H1 (cell line): ENCODE measurements at regions not wholly inside any gene's neighbourhood (a gene's known extent, or its start where the extent isn't known, plus 50 kb on each side); places are given as distances from the start of the nearest gene placed in this dataset.

Source experiments
- CTCF ChIA-PET: fragments of 300-600 bp; sonication (Branson Sonifier 250); formaldehyde crosslinking; loops from one replicate; lab custom pipeline; 2021; ENCODE audit not compliant: partially characterized antibody; lab: Charles Lee
- POLR2A ChIA-PET: fragments of 300-600 bp; sonication (Branson Sonifier 250); formaldehyde crosslinking; loops from one replicate; lab custom pipeline; 2021; ENCODE audit warnings: inconsistent platforms; ENCODE audit not compliant: partially characterized antibody; lab: Charles Lee
- DNase-seq, 2 experiments: peaks; one replicate each; pipeline versions ENCODE4 v3.0.0 to v3.0.0-alpha.2; 2010 to 2022; ENCODE audit warnings: low spot score in 2 of 2, low read depth in 1 of 2, mixed read lengths in 1 of 2
- FAIRE-seq: peaks from 2 replicates; lab custom pipeline; 2011; peaks lifted over from hg19 to GRCh38; lab: Jason Lieb, UNC
- H2AFZ ChIP-seq: 2 replicates; pipeline ENCODE4 v1.8.1; 2012; ENCODE audit warnings: low read length, inconsistent platforms
- H2AK5ac ChIP-seq: 2 replicates; pipeline ENCODE4 v1.6.1; 2013; ENCODE audit warnings: low read depth, low read length
- H2BK120ac ChIP-seq: replicated peaks from 2 replicates; pipeline ENCODE3; 2013; ENCODE audit warnings: low read depth, low read length, inconsistent platforms
- H2BK12ac ChIP-seq: 2 replicates; pipeline ENCODE4 v1.6.1; 2013; ENCODE audit warnings: low read depth, low read length
- H2BK15ac ChIP-seq: 2 replicates; pipeline ENCODE4 v1.6.1; 2013; ENCODE audit warnings: low read length
- H2BK20ac ChIP-seq: 2 replicates; pipeline ENCODE4 v1.6.1; 2013; ENCODE audit warnings: low read length
- H2BK5ac ChIP-seq: 2 replicates; pipeline ENCODE4 v1.6.1; 2013; ENCODE audit warnings: low read depth, low read length
- H3K14ac ChIP-seq: 2 replicates; pipeline ENCODE4 v1.6.1; 2013; ENCODE audit warnings: inconsistent platforms; ENCODE audit not compliant: insufficient read length
- H3K18ac ChIP-seq: 2 replicates; pipeline ENCODE4 v1.6.1; 2013; ENCODE audit warnings: low read length; ENCODE audit errors: extremely low read depth
- H3K23ac ChIP-seq: 2 replicates; pipeline ENCODE4 v1.6.1; 2013; ENCODE audit warnings: inconsistent platforms; ENCODE audit not compliant: insufficient read length
- H3K23me2 ChIP-seq: 2 replicates; pipeline ENCODE4 v1.6.1; 2013; ENCODE audit warnings: low read depth, low read length
- H3K27ac ChIP-seq: 2 replicates; pipeline ENCODE4 v1.6.1; 2011; ENCODE audit warnings: low read depth, low read length, inconsistent platforms
- H3K27me3 ChIP-seq, 4 experiments: replicated peaks in 1 of 4; 1 replicate in 1 of 4; 2 replicates in 3 of 4; pipeline versions ENCODE4 v1.6.1 to v1.8.1; 2011 to 2013; ENCODE audit warnings: low read length in 3 of 4, mild to moderate bottlenecking in 3 of 4, inconsistent platforms in 2 of 4, mixed read lengths in 2 of 4, moderate library complexity in 1 of 4; ENCODE audit not compliant: control insufficient read depth in 3 of 4, insufficient read depth in 3 of 4; ENCODE audit errors: extremely low read depth in 1 of 4
- H3K36me3 ChIP-seq, 4 experiments: 2 replicates each; pipeline versions ENCODE4 v1.6.1 to v1.8.1; 2011 to 2013; ENCODE audit warnings: mild to moderate bottlenecking in 4 of 4, low read length in 3 of 4, moderate library complexity in 2 of 4, control low read depth in 1 of 4, inconsistent platforms in 1 of 4; ENCODE audit not compliant: insufficient read depth in 4 of 4, control insufficient read depth in 2 of 4
- H3K4ac ChIP-seq: replicated peaks from 2 replicates; pipeline ENCODE3; 2013; ENCODE audit warnings: low read length, low read depth, mixed read lengths, inconsistent platforms; ENCODE audit not compliant: insufficient read length
- H3K4me1 ChIP-seq, 4 experiments: replicated peaks in 1 of 4; 1 replicate in 1 of 4; 2 replicates in 3 of 4; pipeline versions ENCODE4 v1.6.1 to v1.8.1; 2011 to 2013; ENCODE audit warnings: low read length in 3 of 4, inconsistent platforms in 2 of 4, mixed read lengths in 1 of 4; ENCODE audit not compliant: insufficient read depth in 4 of 4, control insufficient read depth in 3 of 4
- H3K4me2 ChIP-seq, 2 experiments: 2 replicates each; pipeline versions ENCODE4 v1.6.1 to v1.8.1; 2011 to 2013; ENCODE audit warnings: low read depth in 2 of 2, low read length in 2 of 2, control low read depth in 1 of 2, inconsistent platforms in 1 of 2, mild to moderate bottlenecking in 1 of 2; ENCODE audit not compliant: insufficient read depth in 1 of 2
- H3K4me3 ChIP-seq, 4 experiments: fragments of 200-600, 300-600 bp in 1 of 4; sonication (generic), shearing (Covaris generic), sonication (Bioruptor Twin) in 1 of 4; 2 replicates each; pipeline versions ENCODE4 v1.5.1 to v1.8.1; 2011 to 2016; ENCODE audit warnings: low read length in 4 of 4, low read depth in 3 of 4, control low read depth in 2 of 4, inconsistent platforms in 2 of 4, mild to moderate bottlenecking in 2 of 4, mixed read lengths in 1 of 4, moderate library complexity in 1 of 4; ENCODE audit not compliant: insufficient read depth in 2 of 4; ENCODE audit errors: extremely low read depth in 1 of 4
- H3K56ac ChIP-seq: replicated peaks from 2 replicates; pipeline ENCODE3; 2013; ENCODE audit warnings: low read depth, mild to moderate bottlenecking, mixed read lengths, low read length, inconsistent platforms; ENCODE audit not compliant: insufficient read length
- H3K79me1 ChIP-seq: 2 replicates; pipeline ENCODE4 v1.6.1; 2013; ENCODE audit warnings: low read depth, low read length, control low read depth
- H3K79me2 ChIP-seq, 2 experiments: 2 replicates each; pipeline versions ENCODE4 v1.6.1 to v1.8.1; 2012 to 2013; ENCODE audit warnings: low read length in 2 of 2, mild to moderate bottlenecking in 2 of 2, inconsistent platforms in 1 of 2; ENCODE audit not compliant: insufficient read depth in 2 of 2, control insufficient read depth in 1 of 2
- H3K9ac ChIP-seq, 4 experiments: replicated peaks in 1 of 4; 1 replicate in 1 of 4; 2 replicates in 3 of 4; pipeline versions ENCODE4 v1.6.1 to v1.8.1; 2011 to 2013; ENCODE audit warnings: low read depth in 3 of 4, low read length in 3 of 4, control low read depth in 2 of 4, mild to moderate bottlenecking in 2 of 4, moderate library complexity in 2 of 4, inconsistent platforms in 1 of 4; ENCODE audit errors: extremely low read depth in 1 of 4
- H3K9me3 ChIP-seq, 2 experiments: 2 replicates each; pipeline versions ENCODE4 v1.6.1 to v1.8.1; 2012 to 2013; ENCODE audit warnings: mild to moderate bottlenecking in 2 of 2, moderate library complexity in 2 of 2, control low read depth in 1 of 2, inconsistent platforms in 1 of 2, low read depth in 1 of 2, low read length in 1 of 2, mixed read lengths in 1 of 2; ENCODE audit not compliant: insufficient read depth in 2 of 2
- H4K20me1 ChIP-seq, 2 experiments: replicated peaks in 1 of 2; 2 replicates each; pipeline versions ENCODE3 to v1.8.1; 2011 to 2013; ENCODE audit warnings: inconsistent platforms in 2 of 2, low read length in 2 of 2, mild to moderate bottlenecking in 1 of 2; ENCODE audit not compliant: insufficient read depth in 2 of 2, control insufficient read depth in 1 of 2
- H4K5ac ChIP-seq: 2 replicates; pipeline ENCODE4 v1.6.1; 2013; ENCODE audit warnings: low read length, low read depth, mixed read lengths, inconsistent platforms; ENCODE audit not compliant: insufficient read length
- H4K8ac ChIP-seq: 2 replicates; pipeline ENCODE4 v1.8.0; 2013; ENCODE audit warnings: mild to moderate bottlenecking, moderate library complexity, low read length, inconsistent platforms; ENCODE audit not compliant: insufficient read depth; ENCODE audit errors: extremely low read depth
- H4K91ac ChIP-seq: replicated peaks from 2 replicates; pipeline ENCODE3; 2013; ENCODE audit warnings: low read length, mixed read lengths, inconsistent platforms; ENCODE audit not compliant: insufficient read length
- BRCA1 ChIP-seq: IDR thresholded peaks from 2 replicates; pipeline ENCODE4 v1.6.1; 2012; ENCODE audit warnings: low read depth, low read length, improper control_type of control experiment
- CBX5 ChIP-seq: fragments of 300-800, 300-1000 bp; sonication (generic); IDR thresholded peaks from 2 replicates; pipeline ENCODE4 v1.7.1; 2016; ENCODE audit warnings: antibody characterized with exemption, low read length, low read depth
- CBX8 ChIP-seq: fragments of 300-800, 300-1000 bp; sonication (generic); IDR thresholded peaks from 2 replicates; pipeline ENCODE4 v1.7.1; 2016; ENCODE audit warnings: low read depth, low read length, borderline replicate concordance
- CTBP2 ChIP-seq: IDR thresholded peaks from 2 replicates; pipeline ENCODE4 v1.7.0; 2011; ENCODE audit warnings: borderline replicate concordance, mild to moderate bottlenecking, moderate library complexity, mixed read lengths, low read length; ENCODE audit not compliant: insufficient read depth, insufficient read length
- E2F6 ChIP-seq: IDR thresholded peaks from 2 replicates; pipeline ENCODE4 v1.6.1; 2012; ENCODE audit warnings: inconsistent platforms
- EZH2 ChIP-seq: fragments of 200-600 bp; sonication (generic); IDR thresholded peaks from 2 replicates; pipeline ENCODE4 v1.7.1; 2012; ENCODE audit warnings: low read depth, mild to moderate bottlenecking, moderate library complexity, low read length, inconsistent platforms; ENCODE audit not compliant: severe bottlenecking
- HDAC6 ChIP-seq: IDR thresholded peaks from one replicate; pipeline ENCODE4 v1.7.1; 2012; ENCODE audit warnings: low read depth, mild to moderate bottlenecking, inconsistent platforms, low read length, moderate library complexity
- NRF1 ChIP-seq: IDR thresholded peaks from 2 replicates; pipeline ENCODE4 v1.6.1; 2011; ENCODE audit warnings: mild to moderate bottlenecking, low read depth, low read length, improper control_type of control experiment
- RBBP5 ChIP-seq: IDR thresholded peaks from 2 replicates; pipeline ENCODE4 v1.7.1; 2012; ENCODE audit warnings: low read depth, mild to moderate bottlenecking, inconsistent platforms, low read length, moderate library complexity, borderline replicate concordance
- RXRA ChIP-seq: IDR thresholded peaks from 2 replicates; pipeline ENCODE4 v1.6.1; 2011; ENCODE audit warnings: low read depth, mild to moderate bottlenecking, low read length, moderate library complexity; ENCODE audit not compliant: insufficient read depth
- SAP30 ChIP-seq: fragments of 300-600 bp; sonication (generic); IDR thresholded peaks from 2 replicates; pipeline ENCODE4 v1.7.1; 2012; ENCODE audit warnings: low read length, moderate library complexity, mild to moderate bottlenecking, inconsistent platforms; ENCODE audit not compliant: insufficient read depth, insufficient replicate concordance
- SIRT6 ChIP-seq: IDR thresholded peaks from one replicate; pipeline ENCODE4 v1.7.1; 2012; ENCODE audit warnings: low read length, inconsistent platforms
- YY1 ChIP-seq: IDR thresholded peaks from 2 replicates; pipeline ENCODE4 v1.6.1; 2011; ENCODE audit warnings: low read depth, mild to moderate bottlenecking, low read length
- WGBS, 2 experiments: shearing (Covaris generic) in 1 of 2; methylation state at CpG; one replicate each; pipeline versions ENCODE4 v1.1.6 to v1.1.7; 2013 to 2015; ENCODE audit warnings: low lambda C conversion rate in 2 of 2, mixed read lengths in 2 of 2, inconsistent platforms in 1 of 2, low coverage in 1 of 2, missing lambda C conversion rate in 1 of 2; ENCODE audit not compliant: insufficient replicate concordance in 2 of 2, insufficient coverage in 1 of 2, insufficient read length in 1 of 2; ENCODE audit errors: extremely low coverage in 1 of 2, missing lambda C conversion rate in 1 of 2; 5-methylcytosine and 5-hydroxymethylcytosine counted together

- Histone ChIP-seq H3K4ac (no peak overlapping the region), H4K5ac (no peak overlapping the region), H3K14ac (no peak overlapping the region), H4K8ac (no peak overlapping the region), H3K4me2 (no peak overlapping the region), H2BK12ac (no peak overlapping the region), H2AFZ (no peak overlapping the region), H3K4me3 (no peak overlapping the region), H3K23ac (no peak overlapping the region), H3K79me2 (no peaks in the 10 kb centered on the region), H2BK120ac (no peak overlapping the region), H2BK15ac (no peak overlapping the region), H3K27me3 (no peaks in the 10 kb centered on the region), H3K27ac (no peak overlapping the region), H2AK5ac (no peak overlapping the region), H3K56ac (no peak overlapping the region), H3K9me3 (peaks cover 14 to 21% of the 10 kb centered on the region in 2 experiments; a peak in 3 of 4 replicates), H4K91ac (no peak overlapping the region), H3K79me1 (no peaks in the 10 kb centered on the region), H3K36me3 (no peaks in the 10 kb centered on the region), H3K18ac (no peak overlapping the region), H2BK20ac (no peak overlapping the region), H2BK5ac (no peak overlapping the region), H3K4me1 (no peaks in the 10 kb centered on the region; a peak in 1 of 7 replicates), H4K20me1 (no peaks in the 10 kb centered on the region), H3K23me2 (no peaks in the 10 kb centered on the region), H3K9ac (no peak overlapping the region)
- CTCF ChIA-PET, result no interaction called here
- no peak for FAIRE-seq
- 84% methylated on average over 13 of the region's 13 CpGs; no CpG with 5 or more reads in 1 of the 2 experiments for WGBS, 2 experiments
- POLR2A ChIA-PET, result no interaction called here
- DNase-seq, result no peak
- TF ChIP-seq CBX8 (no peak), RBBP5 (no peak), BRCA1 (no peak), SIRT6 (no peak), CTBP2 (no peak), CBX5 (no peak), SAP30 (no peak), NRF1 (no peak), HDAC6 (no peak), EZH2 (no peak), YY1 (no peak), E2F6 (no peak), RXRA (no peak)
These were observed 527.2 kb downstream of the ACTR3B start for GRCh38 chr7:153286763-153287162.
